IMR-90 (cell line): ENCODE measurements at regions not wholly inside any gene's neighbourhood (a gene's known extent, or its start where the extent isn't known, plus 50 kb on each side); places are given as distances from the start of the nearest gene placed in this dataset.

Source experiments
- ATAC-seq: fragments of 200-7000 bp; cut with Tn5 transposase; 2 replicates; pipeline ENCODE4 v1.9.1; 2020; ENCODE audit warnings: low read depth, mild to moderate bottlenecking, moderate library complexity
- BruUV-seq: library from RNA; stranded (reverse); fragments of 400-500 nt; replicated peaks from 2 replicates; lab custom pipeline; 2021; lab: Mats Ljungman, UMichigan
- CTCF ChIA-PET: fragments of 300-600 bp; formaldehyde crosslinking; extraction: SDS; loops from one replicate; lab custom pipeline; 2021; ENCODE audit warnings: antibody characterized with exemption; lab: Yijun Ruan, JAX
- POLR2A ChIA-PET: fragments of 300-600 bp; sonication (Branson Sonifier 250); formaldehyde crosslinking; loops from one replicate; lab custom pipeline; 2022; ENCODE audit warnings: antibody characterized with exemption; ENCODE audit not compliant: unreplicated experiment; lab: Charles Lee
- DNase-seq: peaks from one replicate; pipeline ENCODE4 v3.0.0; 2013
- H2AFZ ChIP-seq: replicated peaks from 2 replicates; pipeline ENCODE3; 2013; ENCODE audit warnings: low read length, mild to moderate bottlenecking; ENCODE audit not compliant: poor library complexity
- H2AK5ac ChIP-seq: 2 replicates; pipeline ENCODE4 v1.6.1; 2013; ENCODE audit warnings: low read depth, low read length, inconsistent platforms
- H2AK9ac ChIP-seq: replicated peaks from 2 replicates; pipeline ENCODE3; 2013; ENCODE audit warnings: mild to moderate bottlenecking, low read depth, low read length, moderate library complexity; ENCODE audit not compliant: poor library complexity
- H2BK120ac ChIP-seq: 2 replicates; pipeline ENCODE4 v1.6.1; 2013; ENCODE audit warnings: low read depth, low read length, inconsistent platforms
- H2BK15ac ChIP-seq: 3 replicates; pipeline ENCODE4 v1.6.1; 2013; ENCODE audit warnings: low read depth, low read length, inconsistent platforms
- H2BK20ac ChIP-seq: 2 replicates; pipeline ENCODE4 v1.6.1; 2013; ENCODE audit warnings: low read depth, mild to moderate bottlenecking, inconsistent platforms, low read length, moderate library complexity
- H2BK5ac ChIP-seq: 2 replicates; pipeline ENCODE4 v1.6.1; 2013; ENCODE audit warnings: mild to moderate bottlenecking, low read depth, low read length, inconsistent platforms; ENCODE audit not compliant: poor library complexity, severe bottlenecking
- H3K14ac ChIP-seq: replicated peaks from 2 replicates; pipeline ENCODE4 v1.6.1; 2013; ENCODE audit warnings: low read depth, low read length, inconsistent platforms
- H3K18ac ChIP-seq: 2 replicates; pipeline ENCODE4 v1.6.1; 2013; ENCODE audit warnings: low read depth, low read length, control low read depth
- H3K23ac ChIP-seq: 2 replicates; pipeline ENCODE4 v1.6.1; 2013; ENCODE audit warnings: low read depth, low read length, inconsistent platforms
- H3K27ac ChIP-seq: 2 replicates; pipeline ENCODE4 v1.5.1; 2013; ENCODE audit warnings: mild to moderate bottlenecking, control low read depth, low read length; ENCODE audit not compliant: insufficient read depth
- H3K27me3 ChIP-seq: 2 replicates; pipeline ENCODE4 v1.6.1; 2013; ENCODE audit warnings: low read length; ENCODE audit not compliant: control insufficient read depth, insufficient read depth
- H3K36me3 ChIP-seq: 2 replicates; pipeline ENCODE4 v1.6.1; 2013; ENCODE audit warnings: low read length, mixed read lengths; ENCODE audit not compliant: control insufficient read depth, insufficient read depth
- H3K4ac ChIP-seq: 2 replicates; pipeline ENCODE4 v1.6.1; 2013; ENCODE audit warnings: low read depth, low read length, inconsistent platforms
- H3K4me1 ChIP-seq: 2 replicates; pipeline ENCODE4 v1.6.1; 2013; ENCODE audit warnings: low read length, mixed read lengths; ENCODE audit not compliant: control insufficient read depth, insufficient read depth
- H3K4me2 ChIP-seq: 2 replicates; pipeline ENCODE4 v1.6.1; 2013; ENCODE audit warnings: low read depth, mild to moderate bottlenecking, control low read depth, low read length, moderate library complexity
- H3K4me3 ChIP-seq: 2 replicates; pipeline ENCODE4 v1.5.1; 2013; ENCODE audit warnings: low read depth, mild to moderate bottlenecking, control low read depth, low read length, moderate library complexity; ENCODE audit not compliant: insufficient read depth
- H3K56ac ChIP-seq: 2 replicates; pipeline ENCODE4 v1.6.1; 2013; ENCODE audit warnings: low read length, inconsistent platforms; ENCODE audit not compliant: insufficient read depth; ENCODE audit errors: extremely low read depth
- H3K79me1 ChIP-seq, 2 experiments: 2 replicates each; pipeline ENCODE4 v1.6.1; 2013; ENCODE audit warnings: low read length in 2 of 2, inconsistent platforms in 1 of 2, low read depth in 1 of 2
- H3K9ac ChIP-seq: 2 replicates; pipeline ENCODE4 v1.6.1; 2013; ENCODE audit warnings: low read depth, low read length, control low read depth
- H3K9me1 ChIP-seq: 2 replicates; pipeline ENCODE4 v1.6.1; 2013; ENCODE audit warnings: low read length, inconsistent platforms; ENCODE audit not compliant: insufficient read depth
- H3K9me3 ChIP-seq: 2 replicates; pipeline ENCODE4 v1.6.1; 2013; ENCODE audit warnings: low read length; ENCODE audit not compliant: control insufficient read depth, insufficient read depth
- H4K20me1 ChIP-seq: 2 replicates; pipeline ENCODE4 v1.6.1; 2013; ENCODE audit warnings: low read length, inconsistent platforms; ENCODE audit not compliant: insufficient read depth
- H4K5ac ChIP-seq: 2 replicates; pipeline ENCODE4 v1.6.1; 2013; ENCODE audit warnings: mild to moderate bottlenecking, low read depth, low read length, control low read depth
- H4K8ac ChIP-seq, 2 experiments: 2 replicates each; pipeline ENCODE4 v1.6.1; 2013; ENCODE audit warnings: low read depth in 2 of 2, low read length in 2 of 2, control low read depth in 1 of 2, inconsistent platforms in 1 of 2
- H4K91ac ChIP-seq: 2 replicates; pipeline ENCODE4 v1.6.1; 2013; ENCODE audit warnings: low read depth, low read length, inconsistent platforms; ENCODE audit not compliant: insufficient read depth
- BHLHE40 ChIP-seq: fragments of 150-350 bp; IDR thresholded peaks from 2 replicates; pipeline ENCODE4 v1.6.1; 2016; ENCODE audit warnings: mild to moderate bottlenecking, low read depth, low read length
- CEBPB ChIP-seq: IDR thresholded peaks from 2 replicates; pipeline ENCODE4 v1.6.1; 2012; ENCODE audit warnings: low read depth, low read length, improper control_type of control experiment
- CHD1 ChIP-seq: IDR thresholded peaks from 2 replicates; pipeline ENCODE4 v1.6.1; 2012; ENCODE audit warnings: low read depth, low read length, improper control_type of control experiment
- CTCF ChIP-seq: conservative IDR thresholded peaks from 2 replicates; pipeline ENCODE4 v1.5.1; 2012; ENCODE audit warnings: mild to moderate bottlenecking, low read depth, low read length, improper control_type of control experiment
- ELK1 ChIP-seq: fragments of 150-350 bp; IDR thresholded peaks from 2 replicates; pipeline ENCODE4 v1.6.1; 2016; ENCODE audit warnings: low read depth, mild to moderate bottlenecking, low read length, moderate library complexity, borderline replicate concordance
- FOS ChIP-seq: fragments of 150-350 bp; IDR thresholded peaks from 2 replicates; pipeline ENCODE4 v1.6.1; 2016; ENCODE audit warnings: low read depth, low read length
- MAFK ChIP-seq: IDR thresholded peaks from 2 replicates; pipeline ENCODE4 v1.6.1; 2012; ENCODE audit warnings: low read depth, low read length, improper control_type of control experiment
- MAZ ChIP-seq: IDR thresholded peaks from 2 replicates; pipeline ENCODE4 v1.6.1; 2012; ENCODE audit warnings: low read depth, mild to moderate bottlenecking, low read length, improper control_type of control experiment, moderate library complexity, borderline replicate concordance
- NFE2L2 ChIP-seq: fragments of 150-350 bp; IDR thresholded peaks from 2 replicates; pipeline ENCODE4 v1.6.1; 2016; ENCODE audit warnings: low read depth, mild to moderate bottlenecking, low read length
- POLR2A ChIP-seq: IDR thresholded peaks from 2 replicates; pipeline ENCODE4 v1.6.1; 2012; ENCODE audit warnings: mild to moderate bottlenecking, low read depth, low read length
- RAD21 ChIP-seq: IDR thresholded peaks from 2 replicates; pipeline ENCODE4 v1.6.1; 2012; ENCODE audit warnings: low read length, improper control_type of control experiment
- RCOR1 ChIP-seq: IDR thresholded peaks from 2 replicates; pipeline ENCODE4 v1.6.1; 2012; ENCODE audit warnings: mild to moderate bottlenecking, low read length, improper control_type of control experiment; ENCODE audit not compliant: insufficient replicate concordance
- SMC3 ChIP-seq: fragments of 150-350 bp; IDR thresholded peaks from 2 replicates; pipeline ENCODE4 v1.6.1; 2016; ENCODE audit warnings: low read depth, mild to moderate bottlenecking, antibody characterized with exemption, low read length, moderate library complexity
- USF2 ChIP-seq: fragments of 150-350 bp; IDR thresholded peaks from 2 replicates; pipeline ENCODE4 v1.6.1; 2017; ENCODE audit warnings: mild to moderate bottlenecking, antibody characterized with exemption, low read length, low read depth
- dilution Hi-C: fragments of 300-500 bp; cut with HindIII; formaldehyde crosslinking; loops from one replicate; pipeline ENCODE4 v1.14.3; 2018; ENCODE audit warnings: low sequenced_read_pairs; ENCODE audit not compliant: unreplicated experiment
- in situ Hi-C: fragments of 300-500 bp; cut with MboI; formaldehyde crosslinking; loops from 3 replicates; pipeline ENCODE4 v1.14.3; 2019; ENCODE audit warnings: low sequenced_read_pairs, inconsistent platforms, mixed read lengths
- intact Hi-C: fragments of 100-400 bp; cut with micrococcal nuclease; formaldehyde crosslinking; loops from 2 replicates; pipeline ENCODE4 v1.10.0; 2022

- no peaks in the 10 kb centered on the region for H3K4me1 ChIP-seq
- no peak overlapping the region for H2BK5ac ChIP-seq
- CTCF ChIA-PET: no interaction called here
- H3K79me1 ChIP-seq: no peaks in the 10 kb centered on the region
- dilution Hi-C loops: no loop called here
- ATAC-seq: no peak
- H2AK9ac ChIP-seq: no peak overlapping the region
- H3K56ac ChIP-seq: no peak overlapping the region
- no peaks in the 10 kb centered on the region for H3K9me1 ChIP-seq
- H4K20me1 ChIP-seq: no peaks in the 10 kb centered on the region
- POLR2A ChIA-PET: no interaction called here
- no peak overlapping the region for H3K4ac ChIP-seq
- no peaks in the 10 kb centered on the region for H3K27me3 ChIP-seq
- H3K27ac ChIP-seq: no peak overlapping the region
- no TSS peak for BruUV-seq
- no peak for DNase-seq
- no peak overlapping the region for H3K14ac ChIP-seq
- no peak overlapping the region for H4K91ac ChIP-seq
- no peak overlapping the region for H4K5ac ChIP-seq
- no peaks in the 10 kb centered on the region for H3K36me3 ChIP-seq
- H3K9me3 ChIP-seq: peaks cover 7% of the 10 kb centered on the region; the same call in 1 of the 2 replicates
- no peak overlapping the region for H2BK120ac ChIP-seq
- H2BK20ac ChIP-seq: no peak overlapping the region
- in situ Hi-C loops: no loop called here
- no peak for TF ChIP-seq MAFK
- TF ChIP-seq SMC3: no peak
- TF ChIP-seq RAD21: no peak
- TF ChIP-seq USF2: no peak
- TF ChIP-seq CHD1: no peak
- TF ChIP-seq CTCF: no peak
- TF ChIP-seq MAZ: no peak
- no peak for TF ChIP-seq FOS
- no peak for TF ChIP-seq RCOR1
- no peak for TF ChIP-seq BHLHE40
- TF ChIP-seq ELK1: no peak
- no peak for TF ChIP-seq NFE2L2
- TF ChIP-seq CEBPB: no peak
- no peak for TF ChIP-seq POLR2A
- intact Hi-C loops: no loop called here
- no peak overlapping the region for H3K9ac ChIP-seq
- no peak overlapping the region for H4K8ac ChIP-seq
- no peak overlapping the region for H2AFZ ChIP-seq
- no peak overlapping the region for H2AK5ac ChIP-seq
- H3K4me2 ChIP-seq: no peak overlapping the region
- no peak overlapping the region for H3K18ac ChIP-seq
- no peak overlapping the region for H2BK15ac ChIP-seq
- H3K4me3 ChIP-seq: no peak overlapping the region
- H3K23ac ChIP-seq: no peak overlapping the region
These were observed 116.0 kb upstream of the PTPRT start for GRCh38 chr20:43305749-43306148.
